ENCODE measurements at regions not wholly inside any gene's neighbourhood (a gene's known extent, or its start where the extent isn't known, plus 50 kb on each side); places are given as distances from the start of the nearest gene placed in this dataset.
A peak's percentile ranks its signal among the peaks of the same experiment; 100 is the strongest.

- Histone ChIP-seq H3K27ac (ENCODE audit: low read depth, low read length, poor library complexity, severe bottlenecking) (no peak overlapping the region), H3K36me3 (ENCODE audit: insufficient read depth, low read length, poor library complexity, severe bottlenecking) (no peaks in the 10 kb centered on the region), H3K4me3 (ENCODE audit: low read depth, low read length, poor library complexity, severe bottlenecking) (no peak overlapping the region), H3K9me3 (ENCODE audit: low read depth, low read length, poor library complexity, severe bottlenecking) (peaks cover 13% of the 10 kb centered on the region), H3K27me3 (replicated peaks; ENCODE audit: insufficient read depth, low read depth, low read length, poor library complexity) (no peaks in the 10 kb centered on the region), H3K4me1 (ENCODE audit: insufficient read depth, low read length, poor library complexity, severe bottlenecking) (peaks cover 16% of the 10 kb centered on the region)
- CTCF ChIA-PET = no interaction called here
- POLR2A ChIA-PET (ENCODE audit: low non-redundant PET) = no interaction called here
- intact Hi-C loops (cut with micrococcal nuclease; ENCODE audit: unreplicated experiment) = no loop called here
- TF ChIP-seq, protein P1, sequence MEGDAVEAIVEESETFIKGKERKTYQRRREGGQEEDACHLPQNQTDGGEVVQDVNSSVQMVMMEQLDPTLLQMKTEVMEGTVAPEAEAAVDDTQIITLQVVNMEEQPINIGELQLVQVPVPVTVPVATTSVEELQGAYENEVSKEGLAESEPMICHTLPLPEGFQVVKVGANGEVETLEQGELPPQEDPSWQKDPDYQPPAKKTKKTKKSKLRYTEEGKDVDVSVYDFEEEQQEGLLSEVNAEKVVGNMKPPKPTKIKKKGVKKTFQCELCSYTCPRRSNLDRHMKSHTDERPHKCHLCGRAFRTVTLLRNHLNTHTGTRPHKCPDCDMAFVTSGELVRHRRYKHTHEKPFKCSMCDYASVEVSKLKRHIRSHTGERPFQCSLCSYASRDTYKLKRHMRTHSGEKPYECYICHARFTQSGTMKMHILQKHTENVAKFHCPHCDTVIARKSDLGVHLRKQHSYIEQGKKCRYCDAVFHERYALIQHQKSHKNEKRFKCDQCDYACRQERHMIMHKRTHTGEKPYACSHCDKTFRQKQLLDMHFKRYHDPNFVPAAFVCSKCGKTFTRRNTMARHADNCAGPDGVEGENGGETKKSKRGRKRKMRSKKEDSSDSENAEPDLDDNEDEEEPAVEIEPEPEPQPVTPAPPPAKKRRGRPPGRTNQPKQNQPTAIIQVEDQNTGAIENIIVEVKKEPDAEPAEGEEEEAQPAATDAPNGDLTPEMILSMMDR (conservative IDR thresholded peaks at IDR 0.05; ENCODE audit: low read depth, low read length) = no peak
- TF ChIP-seq EZH2 (IDR thresholded peaks at IDR 0.05; ENCODE audit: borderline replicate concordance, low read depth, low read length, poor library complexity, severe bottlenecking) = no peak
- DNase-seq (ENCODE audit: low spot score) = peak; percentile 52
- BruUV-seq (replicated peaks) = no TSS peak
Measured at GRCh38 chr6:139708337-139709199, 334.1 kb upstream of the CITED2 start.

- intact Hi-C loops (cut with micrococcal nuclease; ENCODE audit: unreplicated experiment) = no loop called here
- no peaks in the 10 kb centered on the region for H3K27me3 ChIP-seq (replicated peaks; ENCODE audit: insufficient read depth, low read depth, low read length, poor library complexity)
- H3K36me3 ChIP-seq (ENCODE audit: insufficient read depth, low read length, poor library complexity, severe bottlenecking) = no peaks in the 10 kb centered on the region
- DNase-seq (ENCODE audit: low spot score) = peak; percentile 52
- no peak overlapping the region for H3K4me3 ChIP-seq (ENCODE audit: low read depth, low read length, poor library complexity, severe bottlenecking)
- H3K9me3 ChIP-seq (ENCODE audit: low read depth, low read length, poor library complexity, severe bottlenecking) = peaks cover 13% of the 10 kb centered on the region
- POLR2A ChIA-PET (ENCODE audit: low non-redundant PET) = no interaction called here
- no TSS peak for BruUV-seq (replicated peaks)
- CTCF ChIA-PET = no interaction called here
- TF ChIP-seq, protein P1 (conservative IDR thresholded peaks at IDR 0.05; ENCODE audit: low read depth, low read length) = no peak
- TF ChIP-seq EZH2 (IDR thresholded peaks at IDR 0.05; ENCODE audit: borderline replicate concordance, low read depth, low read length, poor library complexity, severe bottlenecking) = no peak
- H3K27ac ChIP-seq (ENCODE audit: low read depth, low read length, poor library complexity, severe bottlenecking) = no peak overlapping the region
- H3K4me1 ChIP-seq (ENCODE audit: insufficient read depth, low read length, poor library complexity, severe bottlenecking) = peaks cover 16% of the 10 kb centered on the region
Measured at GRCh38 chr6:139706912-139707311, 332.5 kb upstream of the CITED2 start.

DNA sequence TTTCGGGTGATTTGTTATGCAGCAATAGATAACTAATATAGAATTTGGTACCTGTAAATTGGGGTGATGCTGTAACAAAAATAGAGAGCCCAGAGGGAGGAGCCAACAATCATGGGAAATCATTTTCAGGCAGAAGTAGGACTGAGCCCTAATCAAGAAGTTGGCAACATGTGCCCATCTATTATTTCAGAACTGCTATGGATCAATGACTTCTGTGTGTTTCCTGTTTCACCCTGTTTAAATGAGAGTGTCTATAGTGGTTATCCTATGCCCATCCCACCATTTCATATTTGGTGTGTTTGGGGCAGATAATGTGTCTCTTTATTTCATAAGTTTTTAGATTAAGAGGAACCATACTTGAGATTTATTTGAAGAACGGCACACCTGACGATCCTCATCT, 330.8 kb upstream of the CITED2 start:
- Histone ChIP-seq H3K27ac (ENCODE audit: low read depth, low read length, poor library complexity, severe bottlenecking) (no peak overlapping the region), H3K4me1 (ENCODE audit: insufficient read depth, low read length, poor library complexity, severe bottlenecking) (peaks cover 16% of the 10 kb centered on the region), H3K4me3 (ENCODE audit: low read depth, low read length, poor library complexity, severe bottlenecking) (no peak overlapping the region), H3K9me3 (ENCODE audit: low read depth, low read length, poor library complexity, severe bottlenecking) (peaks cover 13% of the 10 kb centered on the region), H3K27me3 (replicated peaks; ENCODE audit: insufficient read depth, low read depth, low read length, poor library complexity) (no peaks in the 10 kb centered on the region), H3K36me3 (ENCODE audit: insufficient read depth, low read length, poor library complexity, severe bottlenecking) (no peaks in the 10 kb centered on the region)
- no peak for TF ChIP-seq EZH2 (IDR thresholded peaks at IDR 0.05; ENCODE audit: borderline replicate concordance, low read depth, low read length, poor library complexity, severe bottlenecking)
- TF ChIP-seq, protein P1 (conservative IDR thresholded peaks at IDR 0.05; ENCODE audit: low read depth, low read length) = no peak
- ChIA-PET POLR2A (ENCODE audit: low non-redundant PET) (no interaction called here), CTCF (no interaction called here)
- intact Hi-C loops (cut with micrococcal nuclease; ENCODE audit: unreplicated experiment) = no loop called here
- no TSS peak for BruUV-seq (replicated peaks)
- DNase-seq (ENCODE audit: low spot score) = no peak

All from A673 (cell line).